PC-3 (cell line): ENCODE measurements at regions not wholly inside any gene's neighbourhood (a gene's known extent, or its start where the extent isn't known, plus 50 kb on each side); places are given as distances from the start of the nearest gene placed in this dataset.

Source experiments
- ATAC-seq: fragments of 200-7000 bp; cut with Tn5 transposase; 2 replicates; pipeline ENCODE4 v1.9.1; 2020; ENCODE audit warnings: mild to moderate bottlenecking, moderate library complexity
- BruUV-seq: library from RNA; stranded (reverse); fragments of 400-500 nt; replicated peaks from 2 replicates; lab custom pipeline; 2021; lab: Mats Ljungman, UMichigan
- CTCF ChIA-PET: fragments of 300-600 bp; sonication (Branson Sonifier 250); formaldehyde crosslinking; loops from one replicate; lab custom pipeline; 2022; ENCODE audit warnings: antibody characterized with exemption; lab: Charles Lee
- POLR2A ChIA-PET: fragments of 300-600 bp; sonication (Branson Sonifier 250); formaldehyde crosslinking; loops from one replicate; lab custom pipeline; 2022; ENCODE audit warnings: antibody characterized with exemption; ENCODE audit not compliant: unreplicated experiment; lab: Charles Lee
- DNase-seq: peaks from one replicate; pipeline ENCODE4 v3.0.0-alpha.2; 2015
- H2AFZ ChIP-seq: fragments of 300-600 bp; sonication (generic); 2 replicates; pipeline ENCODE4 v1.6.0; 2016; ENCODE audit warnings: antibody characterized with exemption, low read length
- H3F3A ChIP-seq: fragments of 300-600 bp; sonication (generic); one replicate; pipeline ENCODE4 v1.6.0; 2017; ENCODE audit warnings: antibody characterized with exemption, low read length, control low read depth, mild to moderate bottlenecking; ENCODE audit not compliant: unreplicated experiment
- H3K27ac ChIP-seq: fragments of 300-600 bp; sonication (generic); 2 replicates; pipeline ENCODE4 v1.5.1; 2016; ENCODE audit warnings: mild to moderate bottlenecking, low read length
- H3K27me3 ChIP-seq: fragments of 300-600 bp; sonication (generic); 2 replicates; pipeline ENCODE4 v1.6.1; 2016; ENCODE audit warnings: low read length, mixed read lengths
- H3K36me3 ChIP-seq: fragments of 300-600 bp; sonication (generic); 2 replicates; pipeline ENCODE4 v1.6.1; 2016; ENCODE audit warnings: low read depth, mixed run types, low read length, mixed read lengths
- H3K4me1 ChIP-seq: fragments of 300-600 bp; sonication (generic); 2 replicates; pipeline ENCODE4 v1.5.1; 2016; ENCODE audit warnings: low read length; ENCODE audit not compliant: insufficient read depth
- H3K4me2 ChIP-seq: fragments of 300-600 bp; sonication (generic); 2 replicates; pipeline ENCODE4 v1.6.0; 2016; ENCODE audit warnings: low read length
- H3K4me3 ChIP-seq: fragments of 300-600 bp; sonication (generic); 2 replicates; pipeline ENCODE4 v1.5.1; 2016; ENCODE audit warnings: mild to moderate bottlenecking, low read length, mixed read lengths
- H3K79me2 ChIP-seq: fragments of 300-600 bp; sonication (generic); 2 replicates; pipeline ENCODE4 v1.6.1; 2017; ENCODE audit warnings: low read length, mixed read lengths
- H3K9ac ChIP-seq: fragments of 300-600 bp; sonication (generic); 2 replicates; pipeline ENCODE4 v1.6.0; 2016; ENCODE audit warnings: mild to moderate bottlenecking, low read length
- H3K9me2 ChIP-seq: fragments of 300-600 bp; sonication (generic); replicated peaks from 2 replicates; pipeline ENCODE4 v1.6.1; 2016; ENCODE audit warnings: mixed run types, low read length, mixed read lengths
- H3K9me3 ChIP-seq: fragments of 300-600 bp; sonication (generic); 2 replicates; pipeline ENCODE4 v1.6.1; 2016; ENCODE audit warnings: low read length, mixed read lengths
- H4K20me1 ChIP-seq: fragments of 300-600 bp; sonication (generic); 2 replicates; pipeline ENCODE4 v1.6.1; 2016; ENCODE audit warnings: low read length, mixed read lengths
- EZH2 ChIP-seq: fragments of 300-600 bp; sonication (generic); IDR thresholded peaks from one replicate; pipeline ENCODE4 v1.6.1; 2017; ENCODE audit warnings: antibody characterized with exemption, mild to moderate bottlenecking, low read length; ENCODE audit not compliant: unreplicated experiment
- EZH2phosphoT487 ChIP-seq: fragments of 300-600 bp; sonication (generic); IDR thresholded peaks from 2 replicates; pipeline ENCODE4 v1.6.1; 2018; ENCODE audit warnings: mild to moderate bottlenecking, antibody characterized with exemption, low read length, borderline replicate concordance
- intact Hi-C: fragments of 100-400 bp; cut with micrococcal nuclease; formaldehyde crosslinking; loops from 2 replicates; pipeline ENCODE4 v1.9.0; 2023
- TF ChIP-seq, protein P1 (sequence below): fragments of 300-600 bp; sonication (generic); conservative IDR thresholded peaks from 2 replicates; pipeline ENCODE4 v1.5.1; 2017; ENCODE audit warnings: antibody characterized with exemption, low read depth, mild to moderate bottlenecking, low read length

DNA sequence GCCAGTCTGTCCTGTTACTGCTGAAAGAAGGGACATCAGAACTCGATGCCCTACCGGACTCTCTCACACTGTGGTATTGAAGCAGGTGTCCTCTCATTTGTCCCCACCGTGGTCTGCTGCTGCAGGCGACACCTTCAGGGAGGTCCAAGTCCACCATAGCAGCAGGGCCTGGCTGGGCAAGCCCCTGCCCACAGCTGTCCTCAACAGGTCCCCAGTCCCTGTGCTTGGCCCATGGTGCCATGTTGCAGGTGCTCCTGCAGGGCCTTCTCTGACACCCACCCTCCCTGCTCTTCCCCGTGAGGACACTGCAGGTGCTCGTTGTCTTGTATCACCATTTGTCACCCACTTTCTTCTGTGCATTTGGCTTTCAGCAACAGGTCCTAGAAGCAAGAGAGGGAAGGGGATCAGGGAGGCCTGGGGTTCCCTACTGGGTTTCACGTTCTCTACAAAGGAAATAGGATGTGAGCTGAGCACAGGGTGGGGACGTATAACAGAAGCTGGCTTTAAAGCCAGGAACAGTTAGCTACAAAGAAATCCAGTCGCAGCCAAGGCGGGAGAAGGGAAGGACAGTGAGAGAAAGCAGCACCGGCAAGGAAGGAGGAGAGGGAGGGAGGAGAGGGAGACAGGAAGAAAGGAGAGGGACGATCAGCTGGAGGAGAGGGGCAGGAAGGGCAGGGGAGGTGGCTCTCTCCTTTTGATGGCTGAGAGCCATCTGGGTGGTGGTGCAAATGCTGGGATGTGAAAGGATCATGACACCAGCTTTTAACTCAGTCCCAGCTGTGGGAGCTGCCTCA lies 117.7 kb upstream of the FRMD4A start:
- TF ChIP-seq, protein P1, sequence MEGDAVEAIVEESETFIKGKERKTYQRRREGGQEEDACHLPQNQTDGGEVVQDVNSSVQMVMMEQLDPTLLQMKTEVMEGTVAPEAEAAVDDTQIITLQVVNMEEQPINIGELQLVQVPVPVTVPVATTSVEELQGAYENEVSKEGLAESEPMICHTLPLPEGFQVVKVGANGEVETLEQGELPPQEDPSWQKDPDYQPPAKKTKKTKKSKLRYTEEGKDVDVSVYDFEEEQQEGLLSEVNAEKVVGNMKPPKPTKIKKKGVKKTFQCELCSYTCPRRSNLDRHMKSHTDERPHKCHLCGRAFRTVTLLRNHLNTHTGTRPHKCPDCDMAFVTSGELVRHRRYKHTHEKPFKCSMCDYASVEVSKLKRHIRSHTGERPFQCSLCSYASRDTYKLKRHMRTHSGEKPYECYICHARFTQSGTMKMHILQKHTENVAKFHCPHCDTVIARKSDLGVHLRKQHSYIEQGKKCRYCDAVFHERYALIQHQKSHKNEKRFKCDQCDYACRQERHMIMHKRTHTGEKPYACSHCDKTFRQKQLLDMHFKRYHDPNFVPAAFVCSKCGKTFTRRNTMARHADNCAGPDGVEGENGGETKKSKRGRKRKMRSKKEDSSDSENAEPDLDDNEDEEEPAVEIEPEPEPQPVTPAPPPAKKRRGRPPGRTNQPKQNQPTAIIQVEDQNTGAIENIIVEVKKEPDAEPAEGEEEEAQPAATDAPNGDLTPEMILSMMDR = no peak
- TF ChIP-seq EZH2 (no peak), EZH2phosphoT487 (no peak)
- ChIA-PET CTCF (no interaction called here), POLR2A (no interaction called here)
- intact Hi-C loops = no loop called here
- ATAC-seq (no peak), DNase-seq (no peak)
- H3F3A ChIP-seq = no peaks in the 10 kb centered on the region
- H3K4me3 ChIP-seq = no peak overlapping the region
- no TSS peak for BruUV-seq
- no peaks in the 10 kb centered on the region for H3K79me2 ChIP-seq
- no peak overlapping the region for H3K9ac ChIP-seq
- no peaks in the 10 kb centered on the region for H3K9me2 ChIP-seq
- H3K27ac ChIP-seq = no peak overlapping the region
- no peaks in the 10 kb centered on the region for H3K4me1 ChIP-seq
- no peaks in the 10 kb centered on the region for H4K20me1 ChIP-seq
- no peaks in the 10 kb centered on the region for H3K27me3 ChIP-seq
- H3K36me3 ChIP-seq = no peaks in the 10 kb centered on the region
- no peaks in the 10 kb centered on the region for H3K9me3 ChIP-seq
- no peak overlapping the region for H2AFZ ChIP-seq
- H3K4me2 ChIP-seq = no peak overlapping the region

DNA sequence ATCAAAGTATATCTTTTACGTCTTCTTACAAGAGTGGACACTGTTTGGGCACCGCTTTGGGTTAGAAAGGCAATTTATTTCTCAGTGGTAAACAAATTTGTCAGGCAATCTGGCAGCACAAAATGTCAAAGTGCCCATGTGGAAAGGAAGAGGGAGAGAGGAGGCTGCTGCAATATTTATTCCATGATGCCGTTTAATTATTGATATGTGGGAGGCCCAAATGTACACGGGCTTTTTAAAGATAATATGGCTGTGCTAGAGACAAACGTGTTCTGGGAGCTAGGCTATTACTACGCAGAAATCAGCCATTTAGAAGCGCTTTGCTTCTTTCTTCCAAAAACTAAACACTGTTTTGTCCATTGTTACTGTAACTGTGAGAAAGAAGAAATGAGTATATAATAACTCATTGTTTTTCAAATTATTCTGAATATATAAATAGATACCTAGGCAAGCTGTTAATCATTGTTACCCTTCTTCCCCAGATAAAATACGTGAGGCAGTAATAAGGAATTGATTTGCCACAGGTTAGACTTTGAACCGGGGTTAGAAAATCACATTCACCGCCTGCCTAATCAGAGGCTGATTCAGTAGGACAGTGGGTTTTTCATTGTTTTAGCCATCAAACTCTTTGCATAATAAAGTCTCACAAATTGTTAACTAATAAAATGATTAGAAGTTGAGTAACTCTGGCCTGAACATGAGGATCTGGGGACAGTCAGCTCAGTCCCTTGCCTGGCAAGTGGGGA lies 116.5 kb upstream of the FRMD4A start:
- no peaks in the 10 kb centered on the region for H3K9me3 ChIP-seq
- no peaks in the 10 kb centered on the region for H3K9me2 ChIP-seq
- H3K4me3 ChIP-seq = no peak overlapping the region
- no peak for ATAC-seq
- ChIA-PET POLR2A (no interaction called here), CTCF (no interaction called here)
- no peak overlapping the region for H3K4me2 ChIP-seq
- H2AFZ ChIP-seq = no peak overlapping the region
- no peak overlapping the region for H3K27ac ChIP-seq
- no peak overlapping the region for H3K9ac ChIP-seq
- no peak for TF ChIP-seq EZH2phosphoT487
- no peak for TF ChIP-seq EZH2
- TF ChIP-seq, protein P1 = no peak
- H3K27me3 ChIP-seq = no peaks in the 10 kb centered on the region
- no peak for DNase-seq
- H3F3A ChIP-seq = no peaks in the 10 kb centered on the region
- no TSS peak for BruUV-seq
- no peaks in the 10 kb centered on the region for H4K20me1 ChIP-seq
- H3K36me3 ChIP-seq = no peaks in the 10 kb centered on the region
- intact Hi-C loops = no loop called here
- H3K4me1 ChIP-seq = no peaks in the 10 kb centered on the region
- no peaks in the 10 kb centered on the region for H3K79me2 ChIP-seq
